Neural cell (in vitro differentiated cells): ENCODE measurements at regions not wholly inside any gene's neighbourhood (a gene's known extent, or its start where the extent isn't known, plus 50 kb on each side); places are given as distances from the start of the nearest gene placed in this dataset.

Source experiments
- H2AFZ ChIP-seq: fragments of 200-600, 300-800 bp; sonication (generic), shearing (Covaris generic); 2 replicates; pipeline ENCODE4 v1.6.0; 2014; ENCODE audit warnings: low read depth, mild to moderate bottlenecking, antibody characterized with exemption, low read length, moderate library complexity
- H3F3A ChIP-seq: fragments of 200-600 bp; shearing (Covaris generic); 2 replicates; pipeline ENCODE4 v1.6.1; 2016; ENCODE audit warnings: mild to moderate bottlenecking, moderate library complexity, mixed read lengths, antibody characterized with exemption, low read length; ENCODE audit not compliant: insufficient read depth, poor library complexity, severe bottlenecking
- H3K27ac ChIP-seq: fragments of 200-600, 300-800 bp; sonication (generic), shearing (Covaris generic); 2 replicates; pipeline ENCODE4 v1.5.1; 2014; ENCODE audit warnings: mild to moderate bottlenecking, low read length, moderate library complexity
- H3K27me3 ChIP-seq: fragments of 300-800, 200-600 bp; sonication (generic), shearing (Covaris generic); 2 replicates; pipeline ENCODE4 v1.6.0; 2014; ENCODE audit warnings: mild to moderate bottlenecking, low read depth, low read length, moderate library complexity; ENCODE audit not compliant: insufficient read depth
- H3K36me3 ChIP-seq: fragments of 300-800, 200-600 bp; sonication (generic), shearing (Covaris generic); 2 replicates; pipeline ENCODE4 v1.5.1; 2014; ENCODE audit warnings: mild to moderate bottlenecking, antibody characterized with exemption, low read length, moderate library complexity; ENCODE audit not compliant: insufficient read depth
- H3K4me2 ChIP-seq: fragments of 300-800, 200-600 bp; sonication (generic), shearing (Covaris generic); 2 replicates; pipeline ENCODE4 v1.6.0; 2014; ENCODE audit warnings: mild to moderate bottlenecking, low read length
- H3K4me3 ChIP-seq: fragments of 300-800, 200-600 bp; sonication (generic), shearing (Covaris generic); 2 replicates; pipeline ENCODE4 v1.5.1; 2014; ENCODE audit warnings: mild to moderate bottlenecking, low read length, moderate library complexity
- H3K79me2 ChIP-seq: fragments of 200-600 bp; shearing (Covaris generic); replicated peaks from 2 replicates; pipeline ENCODE4 v1.6.0; 2014; ENCODE audit warnings: mild to moderate bottlenecking, low read length, moderate library complexity; ENCODE audit not compliant: insufficient read depth
- H3K9ac ChIP-seq: fragments of 300-800, 200-600 bp; sonication (generic), shearing (Covaris generic); 2 replicates; pipeline ENCODE4 v1.6.1; 2016; ENCODE audit warnings: mild to moderate bottlenecking, low read length, mixed read lengths
- H3K9me2 ChIP-seq: fragments of 200-600 bp; shearing (Covaris generic); 2 replicates; pipeline ENCODE4 v1.6.1; 2016; ENCODE audit warnings: mild to moderate bottlenecking, low read length, mixed read lengths; ENCODE audit not compliant: insufficient read depth
- H3K9me3 ChIP-seq: fragments of 200-600, 300-800 bp; sonication (generic), shearing (Covaris generic); 2 replicates; pipeline ENCODE4 v1.6.1; 2016; ENCODE audit warnings: mild to moderate bottlenecking, mixed run types, low read length, moderate library complexity, mixed read lengths
- H4K20me1 ChIP-seq: fragments of 200-600 bp; shearing (Covaris generic); 2 replicates; pipeline ENCODE4 v1.6.1; 2016; ENCODE audit warnings: mild to moderate bottlenecking, mixed run types; ENCODE audit not compliant: insufficient read depth
- EP300 ChIP-seq: fragments of 450-650 bp; conservative IDR thresholded peaks from 2 replicates; pipeline ENCODE4 v1.6.1; 2014; ENCODE audit warnings: antibody characterized with exemption, mild to moderate bottlenecking, moderate library complexity; ENCODE audit not compliant: poor library complexity, severe bottlenecking
- EZH2 ChIP-seq: fragments of 200-600, 300-800 bp; shearing (Covaris generic), sonication (generic); IDR thresholded peaks from 2 replicates; pipeline ENCODE4 v1.6.1; 2014; ENCODE audit warnings: antibody characterized with exemption, low read length, borderline replicate concordance, mild to moderate bottlenecking; ENCODE audit not compliant: insufficient read depth, poor library complexity, severe bottlenecking
- MXI1 ChIP-seq: fragments of 450-650 bp; conservative IDR thresholded peaks from 2 replicates; pipeline ENCODE4 v1.6.1; 2014; ENCODE audit warnings: antibody characterized with exemption, mild to moderate bottlenecking; ENCODE audit not compliant: poor library complexity, severe bottlenecking
- POLR2AphosphoS5 ChIP-seq: IDR thresholded peaks from 2 replicates; pipeline ENCODE4 v1.6.1; 2012
- RAD21 ChIP-seq: fragments of 450-650 bp; conservative IDR thresholded peaks from 2 replicates; pipeline ENCODE4 v1.6.1; 2014; ENCODE audit warnings: antibody characterized with exemption, mild to moderate bottlenecking, moderate library complexity
- SMC3 ChIP-seq: fragments of 450-650 bp; conservative IDR thresholded peaks from 2 replicates; pipeline ENCODE4 v1.6.1; 2014; ENCODE audit warnings: antibody characterized with exemption, mild to moderate bottlenecking, moderate library complexity; ENCODE audit not compliant: poor library complexity
- TAF1 ChIP-seq: IDR thresholded peaks from 2 replicates; pipeline ENCODE4 v1.6.1; 2012; ENCODE audit warnings: low read depth
- TF ChIP-seq, protein P1 (sequence below): IDR thresholded peaks from 2 replicates; pipeline ENCODE4 v1.6.1; 2012; ENCODE audit warnings: borderline replicate concordance
- TF ChIP-seq, protein P2 (sequence below): fragments of 450-650 bp; IDR thresholded peaks from 2 replicates; pipeline ENCODE4 v1.5.1; 2014; ENCODE audit warnings: antibody characterized with exemption, mild to moderate bottlenecking, moderate library complexity; ENCODE audit not compliant: poor library complexity, severe bottlenecking

DNA sequence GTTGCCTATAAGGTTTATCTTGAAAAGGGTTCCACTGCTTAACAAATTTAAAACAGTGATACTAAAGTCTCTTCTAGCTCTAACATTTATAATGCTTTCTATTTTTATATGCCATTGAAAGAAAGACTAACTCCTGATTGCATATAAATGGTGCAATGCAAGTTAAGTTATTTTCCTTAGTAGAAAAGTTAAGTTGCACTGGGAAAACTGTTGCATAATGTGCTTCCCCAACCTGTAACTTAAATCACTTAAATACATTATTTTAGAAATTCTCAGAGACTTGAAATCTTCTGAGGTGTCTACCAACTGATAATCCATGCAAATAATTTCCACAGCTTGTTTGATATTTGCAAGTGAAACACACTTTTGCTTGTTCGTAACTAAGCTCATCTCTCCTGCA, 175.0 kb upstream of the HMCN1 start:
- Histone ChIP-seq H3K4me2 (no peak overlapping the region), H3K4me3 (no peak overlapping the region), H3K27ac (no peak overlapping the region), H2AFZ (no peak overlapping the region), H3F3A (no peaks in the 10 kb centered on the region), H3K9ac (no peak overlapping the region), H4K20me1 (no peaks in the 10 kb centered on the region), H3K9me3 (no peaks in the 10 kb centered on the region), H3K27me3 (no peaks in the 10 kb centered on the region), H3K79me2 (no peaks in the 10 kb centered on the region), H3K36me3 (no peaks in the 10 kb centered on the region), H3K9me2 (no peaks in the 10 kb centered on the region)
- no peak for TF ChIP-seq POLR2AphosphoS5
- TF ChIP-seq, protein P1, sequence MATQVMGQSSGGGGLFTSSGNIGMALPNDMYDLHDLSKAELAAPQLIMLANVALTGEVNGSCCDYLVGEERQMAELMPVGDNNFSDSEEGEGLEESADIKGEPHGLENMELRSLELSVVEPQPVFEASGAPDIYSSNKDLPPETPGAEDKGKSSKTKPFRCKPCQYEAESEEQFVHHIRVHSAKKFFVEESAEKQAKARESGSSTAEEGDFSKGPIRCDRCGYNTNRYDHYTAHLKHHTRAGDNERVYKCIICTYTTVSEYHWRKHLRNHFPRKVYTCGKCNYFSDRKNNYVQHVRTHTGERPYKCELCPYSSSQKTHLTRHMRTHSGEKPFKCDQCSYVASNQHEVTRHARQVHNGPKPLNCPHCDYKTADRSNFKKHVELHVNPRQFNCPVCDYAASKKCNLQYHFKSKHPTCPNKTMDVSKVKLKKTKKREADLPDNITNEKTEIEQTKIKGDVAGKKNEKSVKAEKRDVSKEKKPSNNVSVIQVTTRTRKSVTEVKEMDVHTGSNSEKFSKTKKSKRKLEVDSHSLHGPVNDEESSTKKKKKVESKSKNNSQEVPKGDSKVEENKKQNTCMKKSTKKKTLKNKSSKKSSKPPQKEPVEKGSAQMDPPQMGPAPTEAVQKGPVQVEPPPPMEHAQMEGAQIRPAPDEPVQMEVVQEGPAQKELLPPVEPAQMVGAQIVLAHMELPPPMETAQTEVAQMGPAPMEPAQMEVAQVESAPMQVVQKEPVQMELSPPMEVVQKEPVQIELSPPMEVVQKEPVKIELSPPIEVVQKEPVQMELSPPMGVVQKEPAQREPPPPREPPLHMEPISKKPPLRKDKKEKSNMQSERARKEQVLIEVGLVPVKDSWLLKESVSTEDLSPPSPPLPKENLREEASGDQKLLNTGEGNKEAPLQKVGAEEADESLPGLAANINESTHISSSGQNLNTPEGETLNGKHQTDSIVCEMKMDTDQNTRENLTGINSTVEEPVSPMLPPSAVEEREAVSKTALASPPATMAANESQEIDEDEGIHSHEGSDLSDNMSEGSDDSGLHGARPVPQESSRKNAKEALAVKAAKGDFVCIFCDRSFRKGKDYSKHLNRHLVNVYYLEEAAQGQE: no peak
- TF ChIP-seq, protein P2, sequence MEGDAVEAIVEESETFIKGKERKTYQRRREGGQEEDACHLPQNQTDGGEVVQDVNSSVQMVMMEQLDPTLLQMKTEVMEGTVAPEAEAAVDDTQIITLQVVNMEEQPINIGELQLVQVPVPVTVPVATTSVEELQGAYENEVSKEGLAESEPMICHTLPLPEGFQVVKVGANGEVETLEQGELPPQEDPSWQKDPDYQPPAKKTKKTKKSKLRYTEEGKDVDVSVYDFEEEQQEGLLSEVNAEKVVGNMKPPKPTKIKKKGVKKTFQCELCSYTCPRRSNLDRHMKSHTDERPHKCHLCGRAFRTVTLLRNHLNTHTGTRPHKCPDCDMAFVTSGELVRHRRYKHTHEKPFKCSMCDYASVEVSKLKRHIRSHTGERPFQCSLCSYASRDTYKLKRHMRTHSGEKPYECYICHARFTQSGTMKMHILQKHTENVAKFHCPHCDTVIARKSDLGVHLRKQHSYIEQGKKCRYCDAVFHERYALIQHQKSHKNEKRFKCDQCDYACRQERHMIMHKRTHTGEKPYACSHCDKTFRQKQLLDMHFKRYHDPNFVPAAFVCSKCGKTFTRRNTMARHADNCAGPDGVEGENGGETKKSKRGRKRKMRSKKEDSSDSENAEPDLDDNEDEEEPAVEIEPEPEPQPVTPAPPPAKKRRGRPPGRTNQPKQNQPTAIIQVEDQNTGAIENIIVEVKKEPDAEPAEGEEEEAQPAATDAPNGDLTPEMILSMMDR: no peak
- TF ChIP-seq RAD21: no peak
- no peak for TF ChIP-seq TAF1
- TF ChIP-seq MXI1: no peak
- no peak for TF ChIP-seq EP300
- no peak for TF ChIP-seq EZH2
- no peak for TF ChIP-seq SMC3

DNA sequence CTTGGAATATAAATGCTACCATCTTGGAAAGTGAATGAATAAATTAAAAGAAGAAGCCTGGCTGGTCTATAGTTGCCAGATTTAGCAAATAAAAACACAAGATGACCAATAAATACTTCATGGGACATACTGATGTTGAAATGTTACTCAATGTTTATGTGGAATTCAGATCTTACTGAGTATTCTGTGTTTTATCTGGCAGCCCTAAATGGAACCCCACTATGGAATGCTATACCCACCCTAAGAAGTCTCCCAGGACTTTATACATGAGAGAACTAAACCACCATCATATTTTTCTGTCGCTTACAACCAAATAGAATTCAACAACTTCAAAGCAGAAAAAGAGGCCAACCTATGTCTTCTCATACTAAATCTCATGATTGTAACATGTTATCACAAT, 177.6 kb upstream of the HMCN1 start:
- Histone ChIP-seq H3K9ac (no peak overlapping the region), H3K9me3 (no peaks in the 10 kb centered on the region), H3K79me2 (no peaks in the 10 kb centered on the region), H4K20me1 (no peaks in the 10 kb centered on the region), H3K4me2 (no peak overlapping the region), H3K27me3 (no peaks in the 10 kb centered on the region), H3K27ac (no peak overlapping the region), H3F3A (no peaks in the 10 kb centered on the region), H2AFZ (no peak overlapping the region), H3K9me2 (no peaks in the 10 kb centered on the region), H3K4me3 (no peak overlapping the region), H3K36me3 (no peaks in the 10 kb centered on the region)
- TF ChIP-seq EZH2 (no peak), RAD21 (no peak), SMC3 (no peak), TAF1 (no peak), POLR2AphosphoS5 (no peak), EP300 (no peak), MXI1 (no peak)
- TF ChIP-seq, protein P1: no peak
- TF ChIP-seq, protein P2: no peak
